GM18951 (cell line): ENCODE measurements at regions not wholly inside any gene's neighbourhood (a gene's known extent, or its start where the extent isn't known, plus 50 kb on each side); places are given as distances from the start of the nearest gene placed in this dataset.

ENCODE experiments used
- POLR2A ChIP-seq: IDR thresholded peaks from 4 replicates; pipeline ENCODE4 v1.6.1; 2011; ENCODE audit warnings: mild to moderate bottlenecking; ENCODE audit not compliant: insufficient read length, insufficient read depth; ENCODE audit errors: extremely low read depth
- in situ Hi-C: fragments of 300-500 bp; cut with MboI; formaldehyde crosslinking; loops from one replicate; pipeline ENCODE4 v1.12.0; 2022; ENCODE audit warnings: low sequenced_read_pairs, mixed read lengths, inconsistent platforms; ENCODE audit not compliant: unreplicated experiment

DNA sequence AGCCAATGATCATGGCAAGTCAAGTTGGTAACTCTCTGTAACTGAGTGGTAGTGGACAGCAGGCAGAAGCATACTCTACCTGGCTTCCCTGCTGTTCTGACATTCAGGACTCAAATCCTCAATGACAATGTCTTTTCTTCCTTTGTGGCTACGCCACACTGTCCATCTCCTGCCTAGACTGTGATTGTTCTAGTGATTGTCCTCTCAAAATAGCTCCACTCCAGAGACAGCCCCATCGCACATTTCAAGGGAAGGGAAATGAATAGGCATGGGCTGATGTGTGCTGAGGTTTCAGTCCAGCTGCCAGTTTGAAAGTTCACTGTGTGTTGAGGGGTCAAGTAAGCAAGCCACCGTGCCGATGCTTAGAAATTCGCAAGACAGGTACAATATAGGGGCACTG, 227.0 kb upstream of the WWC1 start:
- in situ Hi-C loops = no loop called here

DNA sequence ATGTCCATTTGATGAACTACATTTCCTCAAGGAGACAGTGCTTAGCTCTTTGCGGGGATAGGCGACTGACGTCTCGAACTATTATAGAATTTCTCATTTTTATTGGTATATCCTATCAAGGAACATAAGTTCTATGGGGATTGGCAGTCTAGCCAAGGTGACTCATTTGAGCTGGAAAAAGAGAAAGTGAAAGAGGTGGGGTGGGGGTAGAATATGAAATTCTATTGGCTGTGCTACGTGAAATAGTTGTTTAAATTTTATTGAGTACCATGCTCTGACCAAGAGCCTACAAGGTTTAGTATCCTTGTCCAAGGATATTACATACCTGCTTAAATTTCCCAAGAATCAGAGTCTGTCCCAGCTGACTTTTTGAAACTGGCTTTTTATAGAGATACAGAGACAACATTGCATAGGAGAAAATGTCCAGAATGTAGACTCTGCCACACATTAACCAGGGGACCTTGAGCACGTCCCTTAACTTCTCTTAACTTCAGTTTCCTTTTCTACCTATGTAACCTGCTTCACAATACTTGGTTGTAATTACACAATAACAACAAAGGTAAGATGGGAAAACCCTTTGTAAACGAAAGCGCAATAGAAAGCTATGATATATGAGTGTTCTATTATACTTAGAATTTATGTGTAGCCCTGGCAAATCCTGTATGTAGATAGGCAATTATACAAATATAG, 226.4 kb upstream of the WWC1 start:
- in situ Hi-C loops = no loop called here
- no peak for TF ChIP-seq POLR2A

More for the DNA sequence above, 227.0 kb upstream of the WWC1 start:
- no peak for TF ChIP-seq POLR2A

DNA sequence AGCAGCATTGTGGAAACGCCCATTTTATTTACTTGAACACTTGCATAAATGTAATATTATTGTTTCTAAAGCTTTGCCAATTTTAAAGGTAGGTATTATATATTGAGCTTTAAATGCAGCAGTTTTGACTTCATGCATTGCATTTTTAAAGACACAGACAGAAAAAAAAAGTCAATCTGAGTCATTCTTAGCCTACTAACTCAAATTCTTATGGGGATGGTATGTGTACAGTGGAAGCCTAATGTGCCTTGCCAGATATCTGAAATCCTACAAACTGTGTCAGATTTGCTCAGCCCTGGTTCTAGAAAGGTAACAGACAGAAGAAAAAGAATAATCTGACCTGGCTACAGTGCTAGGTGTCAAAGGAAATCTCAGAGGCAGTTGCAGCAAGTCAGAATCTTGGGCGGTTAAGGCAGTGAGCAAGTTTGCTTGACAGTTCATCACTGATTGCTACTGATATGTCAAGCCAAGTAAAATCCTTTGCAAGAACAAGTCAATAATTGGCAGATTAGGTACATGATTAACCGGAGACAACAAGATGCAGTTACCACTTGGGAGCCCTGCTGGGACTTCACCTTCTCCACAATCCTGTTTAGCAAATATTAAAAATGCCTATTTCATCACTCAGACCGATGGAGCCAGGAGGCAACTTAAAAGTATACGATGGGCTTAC, 224.8 kb upstream of the WWC1 start:
- in situ Hi-C loops = no loop called here
- TF ChIP-seq POLR2A = no peak

DNA sequence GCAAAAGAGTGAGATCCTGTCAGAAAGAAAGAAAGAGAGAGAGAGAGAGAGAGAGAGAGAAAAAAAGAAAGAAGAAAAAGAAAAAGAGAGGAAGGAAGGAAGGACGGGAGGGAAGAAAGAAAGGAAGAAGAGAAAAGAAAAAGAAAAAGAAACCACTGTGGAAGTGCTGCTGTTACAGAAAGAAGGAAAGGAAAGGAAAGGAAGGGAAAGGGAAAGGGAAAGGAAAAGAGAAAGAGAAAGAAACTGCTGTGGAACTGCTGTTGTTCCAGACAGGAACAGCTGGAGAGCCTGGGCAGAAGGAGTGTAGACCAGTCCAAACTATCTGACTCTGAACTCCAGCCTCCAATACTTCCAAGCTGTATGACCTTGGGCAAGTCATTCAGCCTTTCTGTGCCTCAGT, 220.7 kb upstream of the WWC1 start:
- in situ Hi-C loops = no loop called here

DNA sequence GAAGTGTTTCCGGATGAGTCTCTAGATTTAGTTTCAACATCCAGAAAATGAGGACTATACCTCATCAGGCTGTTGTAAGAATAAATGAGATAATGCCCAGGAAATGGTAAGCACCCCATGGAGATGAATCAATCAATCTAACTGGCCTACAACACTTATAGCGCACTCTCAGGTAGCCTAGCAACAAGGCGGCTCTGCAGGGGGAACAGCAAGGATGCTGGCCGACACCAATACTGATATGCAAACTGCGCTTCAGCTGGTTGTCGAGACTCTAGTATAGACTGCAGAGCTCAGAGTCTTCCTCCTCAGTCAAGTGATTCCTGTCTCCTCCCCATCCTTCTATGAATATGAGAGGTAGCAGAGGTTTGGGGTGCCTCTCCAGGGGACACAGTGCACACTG, 218.8 kb upstream of the WWC1 start:
- in situ Hi-C loops = no loop called here

More for the DNA sequence above, 220.7 kb upstream of the WWC1 start:
- no peak for TF ChIP-seq POLR2A

DNA sequence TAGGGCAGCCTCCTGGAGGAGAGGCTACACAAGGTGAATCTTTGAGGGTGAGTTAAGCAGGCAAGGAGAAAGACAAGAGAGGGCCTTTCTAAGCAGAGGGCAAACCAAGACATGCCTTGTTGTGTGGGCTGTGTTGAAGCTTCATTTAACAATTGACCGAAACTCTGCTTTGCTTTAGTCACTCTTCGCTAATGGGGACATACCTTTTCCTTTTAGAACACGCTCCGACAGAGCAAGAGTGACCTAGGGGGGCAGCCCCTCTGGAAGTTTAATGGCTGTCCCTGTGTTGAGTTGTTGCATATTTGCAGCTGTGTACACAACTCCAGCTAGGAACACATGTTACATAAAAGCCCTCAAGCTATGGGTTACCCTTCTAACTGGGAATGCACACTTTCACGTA, 218.1 kb upstream of the WWC1 start:
- in situ Hi-C loops = no loop called here
- no peak for TF ChIP-seq POLR2A

More for the DNA sequence above, 218.8 kb upstream of the WWC1 start:
- no peak for TF ChIP-seq POLR2A

DNA sequence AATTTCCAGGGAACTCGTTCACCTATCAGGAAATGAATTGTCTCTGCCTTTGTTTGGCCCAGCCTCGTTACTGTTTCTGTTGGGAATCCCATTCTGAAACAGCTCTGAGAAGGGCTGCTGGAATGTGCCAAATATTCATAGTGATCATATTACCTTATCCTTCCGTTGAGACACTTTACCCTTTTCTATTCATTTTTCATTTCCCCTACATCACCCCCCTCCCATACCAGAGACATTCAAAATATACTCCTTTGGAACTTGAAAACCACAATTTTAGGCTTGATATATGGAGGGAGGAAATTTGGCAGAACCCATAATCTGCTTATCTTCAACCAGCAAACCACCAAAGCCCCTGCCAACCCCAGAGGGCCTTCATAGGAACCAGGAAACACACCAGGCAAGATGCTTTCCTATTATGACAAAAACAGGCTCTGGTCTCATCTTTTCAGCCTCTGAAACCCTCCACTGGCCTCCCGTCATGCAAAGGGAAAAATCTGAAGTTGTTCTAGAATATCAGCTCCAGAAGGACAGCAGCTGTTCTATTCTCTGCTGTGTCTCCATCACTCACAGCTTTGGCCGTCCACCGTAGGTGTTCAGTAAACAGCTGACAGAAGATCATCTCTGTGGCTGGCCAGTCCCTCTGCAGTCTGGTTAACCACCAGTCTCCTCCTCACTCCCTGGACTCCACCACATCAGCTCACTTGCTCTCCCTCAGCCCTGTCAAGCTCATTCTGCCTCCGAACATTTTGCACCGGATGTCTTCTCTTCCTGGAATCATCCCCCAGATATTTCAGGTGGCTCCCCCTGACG, 217.2 kb upstream of the WWC1 start:
- no peak for TF ChIP-seq POLR2A
- in situ Hi-C loops = no loop called here

DNA sequence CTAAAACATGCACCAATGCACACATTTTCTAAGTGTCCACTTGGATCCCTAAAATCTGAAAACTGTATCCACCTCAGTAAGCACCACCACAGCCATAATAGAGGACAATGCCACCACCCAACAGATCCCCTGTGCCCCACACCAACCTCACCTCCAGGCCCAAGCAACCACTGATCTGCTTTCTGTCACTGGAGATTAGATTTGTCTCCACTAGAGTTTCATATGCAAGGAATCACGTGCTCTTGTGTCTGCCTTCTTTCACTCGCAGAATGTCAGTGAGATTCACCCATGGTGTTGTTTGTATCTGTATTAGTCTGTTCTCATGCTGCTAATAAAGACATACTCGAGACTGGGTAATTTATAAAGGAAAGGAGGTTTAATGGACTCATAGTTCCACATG, 216.1 kb upstream of the WWC1 start:
- in situ Hi-C loops = no loop called here
- TF ChIP-seq POLR2A = no peak

DNA sequence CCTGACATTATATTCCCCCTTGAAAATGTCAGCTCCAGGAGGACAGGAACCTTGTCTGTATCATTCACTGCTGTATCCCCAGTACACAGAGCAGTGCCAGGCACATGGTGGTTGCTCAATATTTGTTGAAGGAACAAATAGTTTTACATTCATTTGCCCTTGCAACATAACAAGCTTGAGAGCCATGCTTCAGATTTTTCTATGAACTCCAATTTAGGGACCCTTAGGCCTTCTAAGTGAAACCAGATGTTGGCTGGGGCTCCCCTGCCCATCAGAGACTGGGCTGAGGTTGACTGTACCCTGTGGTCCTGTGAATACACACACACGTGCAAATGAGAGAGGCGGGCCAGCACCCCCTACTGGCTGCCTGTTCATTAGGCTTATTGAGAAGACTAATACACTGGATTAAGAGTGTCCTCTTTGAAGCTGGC, 214.9 kb upstream of the WWC1 start:
- no peak for TF ChIP-seq POLR2A
- in situ Hi-C loops = no loop called here

DNA sequence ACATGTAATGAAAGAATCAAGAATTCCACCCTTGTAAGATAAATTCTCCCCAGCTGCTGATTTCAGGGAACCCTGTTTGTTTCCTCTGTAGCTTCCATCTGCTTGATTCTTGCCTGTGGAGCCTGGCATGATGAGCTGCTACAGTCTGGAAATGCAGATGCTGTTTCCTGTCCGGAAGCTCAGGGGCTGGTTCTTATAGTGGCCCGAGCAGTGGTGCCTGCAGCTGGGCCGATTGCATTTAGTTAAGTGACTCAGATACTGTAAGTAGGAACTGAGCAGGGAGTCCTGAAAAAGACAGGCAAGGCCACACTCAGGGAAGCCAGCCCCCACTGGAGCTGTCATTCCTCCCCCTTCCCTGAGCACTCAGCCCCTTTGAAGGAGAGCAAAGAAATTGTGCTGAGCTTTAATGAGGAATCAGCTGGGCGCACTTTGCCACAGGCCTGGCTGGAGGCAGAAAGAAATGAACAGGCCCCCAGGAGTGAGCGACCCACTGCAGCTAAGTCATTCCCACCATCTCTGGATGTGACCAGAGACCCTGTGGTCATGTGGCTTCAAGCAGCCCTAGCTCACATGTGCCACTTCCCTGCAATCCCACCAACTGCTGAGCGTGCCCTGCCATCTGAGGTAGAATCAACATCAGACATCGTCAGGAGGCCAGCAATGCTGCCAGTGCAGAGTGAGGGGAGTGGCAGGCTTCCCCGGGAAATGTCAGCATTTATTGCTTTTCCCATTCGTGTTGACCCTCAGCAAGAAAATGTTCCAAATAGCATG, 206.0 kb upstream of the WWC1 start:
- in situ Hi-C loops = no loop called here
- TF ChIP-seq POLR2A = no peak

DNA sequence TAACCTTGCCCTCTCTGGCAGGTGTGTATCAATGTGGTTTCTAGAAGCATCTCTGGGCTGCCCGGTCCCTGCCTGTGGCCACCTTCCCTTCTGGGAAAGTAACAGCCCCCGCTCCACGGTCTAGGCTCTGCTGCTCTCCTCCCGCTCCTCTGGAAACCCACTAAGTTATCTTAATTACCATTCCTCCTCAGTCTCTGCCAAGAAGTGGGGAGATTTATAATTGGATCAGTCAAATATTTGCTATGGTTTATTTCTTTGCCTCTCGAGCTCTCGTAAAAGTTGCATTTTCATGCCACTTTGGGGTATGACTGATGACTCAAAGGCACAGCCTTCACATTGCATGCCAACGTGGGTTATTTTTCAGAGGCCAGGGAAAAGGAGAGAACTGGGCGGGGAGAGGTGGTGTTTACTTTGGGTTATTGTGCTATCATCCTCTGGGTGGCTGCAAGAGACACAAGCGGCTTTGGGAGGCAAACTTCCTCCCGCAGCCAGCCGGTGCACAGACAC, 205.3 kb upstream of the WWC1 start:
- no peak for TF ChIP-seq POLR2A
- in situ Hi-C loops = no loop called here

DNA sequence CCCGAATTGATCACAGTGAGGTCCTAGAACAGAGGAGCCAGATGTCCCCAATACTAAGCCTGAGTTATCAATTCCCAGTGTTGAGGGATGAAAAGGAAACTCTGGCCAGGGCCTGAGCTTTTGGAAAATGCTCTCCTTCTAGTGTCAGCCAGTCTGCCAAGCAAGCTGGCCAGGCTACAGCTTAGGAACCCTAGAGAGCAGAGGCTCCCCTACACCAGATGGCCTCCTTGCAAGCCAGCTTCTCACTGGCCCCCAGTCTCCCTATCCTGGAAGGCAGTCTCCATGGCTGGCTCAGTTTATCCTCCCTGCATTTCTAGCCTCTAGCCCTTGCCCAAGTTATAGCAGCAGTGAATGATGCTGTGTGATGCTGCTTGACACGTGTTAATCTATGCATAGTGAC, 204.7 kb upstream of the WWC1 start:
- in situ Hi-C loops = no loop called here
- no peak for TF ChIP-seq POLR2A

DNA sequence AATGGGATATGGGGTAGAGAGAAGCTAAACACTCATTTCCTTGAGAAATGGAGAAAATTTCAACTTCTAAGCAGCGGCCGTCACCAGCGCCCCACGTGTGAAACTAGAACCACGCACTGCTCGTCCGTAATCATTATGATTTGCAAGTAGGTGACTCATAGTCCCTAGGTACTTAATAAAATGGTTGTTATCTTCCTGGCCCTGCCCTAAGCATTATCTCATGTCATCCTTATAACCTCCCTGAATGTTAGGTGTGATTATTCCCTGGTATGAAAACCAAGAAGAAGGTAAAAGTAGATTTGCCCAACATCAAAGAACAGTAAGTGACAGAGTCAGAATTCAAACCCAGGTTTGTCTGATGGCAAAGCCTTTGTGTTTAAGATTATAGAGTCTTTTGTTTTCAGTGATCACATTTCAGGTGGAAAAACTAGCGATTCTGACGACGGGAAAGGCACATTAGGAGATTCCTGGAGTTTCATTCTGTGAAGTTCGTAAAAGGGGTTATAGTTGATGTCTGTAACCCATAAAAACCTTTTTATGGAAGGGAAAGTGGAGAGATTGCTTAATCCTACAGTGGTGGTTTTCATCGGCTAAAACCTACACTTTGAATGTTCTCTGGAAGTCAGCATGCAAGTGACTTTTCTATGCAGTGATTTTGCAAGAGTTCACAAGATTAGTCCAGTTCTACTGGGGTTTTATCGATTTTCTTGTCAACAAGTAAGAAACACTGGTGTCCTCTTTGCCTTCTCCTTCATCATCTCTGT, 202.9 kb upstream of the WWC1 start:
- in situ Hi-C loops = no loop called here
- no peak for TF ChIP-seq POLR2A
